Endodermal cell (in vitro differentiated cells): ENCODE measurements at regions not wholly inside any gene's neighbourhood (a gene's known extent, or its start where the extent isn't known, plus 50 kb on each side); places are given as distances from the start of the nearest gene placed in this dataset.

Experiments
- DNase-seq: peaks from one replicate; pipeline ENCODE4 v3.0.0-alpha.2; 2017
- H3K27ac ChIP-seq: 2 replicates; pipeline ENCODE4 v1.5.1; 2013; ENCODE audit warnings: mild to moderate bottlenecking, low read depth, low read length, moderate library complexity
- H3K27me3 ChIP-seq: 2 replicates; pipeline ENCODE4 v1.6.1; 2013; ENCODE audit warnings: mild to moderate bottlenecking, low read length, moderate library complexity; ENCODE audit not compliant: insufficient read depth, control insufficient read depth, poor library complexity, severe bottlenecking
- H3K36me3 ChIP-seq: 2 replicates; pipeline ENCODE4 v1.7.0; 2013; ENCODE audit warnings: mild to moderate bottlenecking, low read length, moderate library complexity; ENCODE audit not compliant: control insufficient read depth, insufficient read depth
- H3K4me1 ChIP-seq: one replicate; pipeline ENCODE4 v1.7.0; 2013; ENCODE audit warnings: low read length; ENCODE audit not compliant: control insufficient read depth, insufficient read depth
- H3K4me3 ChIP-seq: 2 replicates; pipeline ENCODE4 v1.5.1; 2013; ENCODE audit warnings: mild to moderate bottlenecking, low read length, moderate library complexity
- H3K9ac ChIP-seq: 2 replicates; pipeline ENCODE4 v1.6.1; 2013; ENCODE audit warnings: mild to moderate bottlenecking, low read length, moderate library complexity; ENCODE audit not compliant: poor library complexity, severe bottlenecking; ENCODE audit errors: extremely low read depth
- H3K9me3 ChIP-seq: 2 replicates; pipeline ENCODE4 v1.6.1; 2013; ENCODE audit warnings: mild to moderate bottlenecking, low read length, moderate library complexity; ENCODE audit not compliant: control insufficient read depth
- H3K27ac Mint-ChIP-seq: 2 replicates; pipeline ENCODE4 v1.8.0; 2020; ENCODE audit warnings: mixed read lengths
- H3K27me3 Mint-ChIP-seq: 2 replicates; pipeline ENCODE4 v1.8.0; 2021; ENCODE audit warnings: mild to moderate bottlenecking, mixed read lengths; ENCODE audit not compliant: insufficient read depth
- H3K36me3 Mint-ChIP-seq: 2 replicates; pipeline ENCODE4 v1.8.0; 2020; ENCODE audit warnings: low read depth, mixed read lengths
- H3K4me1 Mint-ChIP-seq: 2 replicates; pipeline ENCODE4 v1.8.0; 2020; ENCODE audit warnings: mixed read lengths
- H3K4me3 Mint-ChIP-seq: 2 replicates; pipeline ENCODE4 v1.8.0; 2020; ENCODE audit warnings: mild to moderate bottlenecking, moderate library complexity, mixed read lengths
- H3K9me3 Mint-ChIP-seq: 2 replicates; pipeline ENCODE4 v1.8.0; 2020; ENCODE audit warnings: mild to moderate bottlenecking, mixed read lengths
- WGBS, 2 experiments: methylation state at CpG; one replicate each; pipeline versions ENCODE4 v1.1.5 to v1.1.7; 2013; ENCODE audit warnings: missing lambda C conversion rate in 2 of 2, mixed read lengths in 1 of 2; ENCODE audit not compliant: insufficient coverage in 1 of 2, insufficient read length in 1 of 2; 5-methylcytosine and 5-hydroxymethylcytosine counted together
- TF ChIP-seq, protein P1 (sequence below): fragments of 200-600 bp; sonication (generic); conservative IDR thresholded peaks from 2 replicates; pipeline ENCODE4 v1.5.0; 2021; ENCODE audit warnings: antibody characterized with exemption, mild to moderate bottlenecking

DNA sequence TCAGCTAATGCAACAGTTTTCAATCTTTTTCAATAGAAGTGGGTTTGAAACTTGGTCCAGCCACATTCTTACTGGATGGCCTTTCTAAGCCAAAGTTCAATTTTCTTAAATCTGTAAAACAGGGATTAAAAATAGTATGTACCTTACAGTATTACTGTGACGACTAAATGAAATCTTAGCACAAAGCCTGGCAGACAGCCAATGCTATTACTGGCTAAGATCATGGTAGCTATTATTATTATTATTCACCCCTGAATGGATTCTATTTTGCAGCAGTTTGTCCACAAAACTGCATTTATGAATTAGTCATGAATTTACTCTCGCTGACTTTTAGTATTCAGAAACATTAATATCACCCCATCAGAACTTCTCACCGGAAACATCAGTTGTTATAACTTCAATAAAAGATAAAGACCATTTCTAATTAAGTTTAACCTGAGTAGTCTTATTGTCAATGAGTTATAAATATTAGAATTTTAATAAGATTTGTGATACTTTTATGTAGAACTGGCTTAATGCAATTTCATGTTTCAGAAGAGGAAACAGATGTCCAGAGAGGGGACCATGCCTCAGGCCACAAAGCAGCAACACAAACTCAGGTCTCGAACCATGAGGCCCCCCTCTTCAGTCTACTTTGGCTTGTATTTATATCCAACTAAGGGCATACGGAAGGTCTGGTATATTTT is 468.2 kb downstream of the ARHGEF28 start:
- no peaks in the 10 kb centered on the region for H3K36me3 ChIP-seq
- peaks cover 1% of the 10 kb centered on the region for H3K4me1 Mint-ChIP-seq
- DNase-seq = no peak
- H3K9me3 ChIP-seq = peaks cover 3% of the 10 kb centered on the region
- peaks cover 3% of the 10 kb centered on the region for H3K9me3 Mint-ChIP-seq
- no peaks in the 10 kb centered on the region for H3K27me3 Mint-ChIP-seq
- H3K4me1 ChIP-seq = no peaks in the 10 kb centered on the region
- H3K27me3 ChIP-seq = no peaks in the 10 kb centered on the region
- TF ChIP-seq, protein P1, sequence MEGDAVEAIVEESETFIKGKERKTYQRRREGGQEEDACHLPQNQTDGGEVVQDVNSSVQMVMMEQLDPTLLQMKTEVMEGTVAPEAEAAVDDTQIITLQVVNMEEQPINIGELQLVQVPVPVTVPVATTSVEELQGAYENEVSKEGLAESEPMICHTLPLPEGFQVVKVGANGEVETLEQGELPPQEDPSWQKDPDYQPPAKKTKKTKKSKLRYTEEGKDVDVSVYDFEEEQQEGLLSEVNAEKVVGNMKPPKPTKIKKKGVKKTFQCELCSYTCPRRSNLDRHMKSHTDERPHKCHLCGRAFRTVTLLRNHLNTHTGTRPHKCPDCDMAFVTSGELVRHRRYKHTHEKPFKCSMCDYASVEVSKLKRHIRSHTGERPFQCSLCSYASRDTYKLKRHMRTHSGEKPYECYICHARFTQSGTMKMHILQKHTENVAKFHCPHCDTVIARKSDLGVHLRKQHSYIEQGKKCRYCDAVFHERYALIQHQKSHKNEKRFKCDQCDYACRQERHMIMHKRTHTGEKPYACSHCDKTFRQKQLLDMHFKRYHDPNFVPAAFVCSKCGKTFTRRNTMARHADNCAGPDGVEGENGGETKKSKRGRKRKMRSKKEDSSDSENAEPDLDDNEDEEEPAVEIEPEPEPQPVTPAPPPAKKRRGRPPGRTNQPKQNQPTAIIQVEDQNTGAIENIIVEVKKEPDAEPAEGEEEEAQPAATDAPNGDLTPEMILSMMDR = no peak
- 94% methylated on average over 2 to 5 of the region's 5 CpGs for WGBS, 2 experiments
- no peak overlapping the region for H3K27ac ChIP-seq
- no peak overlapping the region for H3K4me3 ChIP-seq
- H3K36me3 Mint-ChIP-seq = no peaks in the 10 kb centered on the region
- H3K4me3 Mint-ChIP-seq = no peak overlapping the region
- no peak overlapping the region for H3K27ac Mint-ChIP-seq
- H3K9ac ChIP-seq = no peak overlapping the region

DNA sequence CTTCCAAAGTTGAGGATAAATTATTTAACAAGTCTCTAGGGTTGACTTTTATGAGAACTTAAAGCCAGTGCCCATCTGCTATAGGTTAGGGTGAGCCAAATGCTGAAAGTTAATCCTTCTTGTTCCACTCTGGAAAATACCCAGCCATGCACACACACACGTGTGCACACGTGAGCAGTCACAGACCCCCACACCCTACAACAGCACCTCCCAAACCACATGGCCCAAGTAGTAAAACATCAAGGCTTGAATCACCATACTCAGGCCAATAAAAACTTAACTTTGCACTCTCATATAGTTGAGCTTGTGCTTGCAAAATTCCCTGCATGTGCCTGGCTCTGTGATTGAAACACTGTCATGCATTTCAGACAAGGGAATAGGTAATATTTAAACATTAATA is 467.6 kb downstream of the ARHGEF28 start:
- Histone ChIP-seq H3K4me1 (no peaks in the 10 kb centered on the region), H3K27me3 (no peaks in the 10 kb centered on the region), H3K4me3 (no peak overlapping the region), H3K9me3 (no peaks in the 10 kb centered on the region), H3K9ac (no peak overlapping the region), H3K27ac (no peak overlapping the region), H3K36me3 (no peaks in the 10 kb centered on the region)
- TF ChIP-seq, protein P1 = no peak
- Mint-ChIP-seq H3K4me3 (no peak overlapping the region), H3K9me3 (no peaks in the 10 kb centered on the region), H3K27ac (no peak overlapping the region), H3K27me3 (no peaks in the 10 kb centered on the region), H3K36me3 (no peaks in the 10 kb centered on the region), H3K4me1 (peaks cover 1% of the 10 kb centered on the region)
- 89% methylated on average over 2 of the region's 2 CpGs; no CpG with 5 or more reads in 1 of the 2 experiments for WGBS, 2 experiments
- DNase-seq = no peak

DNA sequence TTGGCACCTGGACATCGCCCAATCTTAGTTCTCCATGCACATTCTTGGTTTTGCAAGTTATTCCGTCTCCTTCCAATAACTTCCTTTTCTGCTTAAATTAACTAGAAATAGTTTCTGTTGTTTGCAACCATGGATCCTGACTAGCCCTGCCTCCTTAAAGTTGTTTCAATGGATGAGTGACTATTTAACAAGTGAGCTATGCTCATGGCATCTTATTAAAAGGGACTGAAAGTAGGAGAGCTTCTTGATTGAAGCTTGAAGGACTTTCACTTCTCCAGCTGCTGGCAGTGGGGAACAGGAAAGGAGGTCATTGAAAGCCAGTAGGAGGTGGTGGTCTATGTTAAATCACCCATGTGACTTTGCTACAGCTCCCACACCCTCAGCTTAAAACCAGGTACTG is 466.8 kb downstream of the ARHGEF28 start:
- H3K9me3 Mint-ChIP-seq = no peaks in the 10 kb centered on the region
- TF ChIP-seq, protein P1 = no peak
- WGBS, 2 experiments = 94 to 96% methylated on average over 2 of the region's 2 CpGs
- no peaks in the 10 kb centered on the region for H3K27me3 ChIP-seq
- H3K27ac ChIP-seq = no peak overlapping the region
- H3K4me3 ChIP-seq = no peak overlapping the region
- no peak for DNase-seq
- no peak overlapping the region for H3K27ac Mint-ChIP-seq
- H3K27me3 Mint-ChIP-seq = no peaks in the 10 kb centered on the region
- peaks cover 1% of the 10 kb centered on the region for H3K4me1 Mint-ChIP-seq
- no peaks in the 10 kb centered on the region for H3K4me1 ChIP-seq
- H3K36me3 Mint-ChIP-seq = no peaks in the 10 kb centered on the region
- H3K9ac ChIP-seq = no peak overlapping the region
- H3K4me3 Mint-ChIP-seq = no peak overlapping the region
- H3K36me3 ChIP-seq = no peaks in the 10 kb centered on the region
- H3K9me3 ChIP-seq = no peaks in the 10 kb centered on the region
